ENCODE measurements at regions not wholly inside any gene's neighbourhood (a gene's known extent, or its start where the extent isn't known, plus 50 kb on each side); places are given as distances from the start of the nearest gene placed in this dataset.

DNA sequence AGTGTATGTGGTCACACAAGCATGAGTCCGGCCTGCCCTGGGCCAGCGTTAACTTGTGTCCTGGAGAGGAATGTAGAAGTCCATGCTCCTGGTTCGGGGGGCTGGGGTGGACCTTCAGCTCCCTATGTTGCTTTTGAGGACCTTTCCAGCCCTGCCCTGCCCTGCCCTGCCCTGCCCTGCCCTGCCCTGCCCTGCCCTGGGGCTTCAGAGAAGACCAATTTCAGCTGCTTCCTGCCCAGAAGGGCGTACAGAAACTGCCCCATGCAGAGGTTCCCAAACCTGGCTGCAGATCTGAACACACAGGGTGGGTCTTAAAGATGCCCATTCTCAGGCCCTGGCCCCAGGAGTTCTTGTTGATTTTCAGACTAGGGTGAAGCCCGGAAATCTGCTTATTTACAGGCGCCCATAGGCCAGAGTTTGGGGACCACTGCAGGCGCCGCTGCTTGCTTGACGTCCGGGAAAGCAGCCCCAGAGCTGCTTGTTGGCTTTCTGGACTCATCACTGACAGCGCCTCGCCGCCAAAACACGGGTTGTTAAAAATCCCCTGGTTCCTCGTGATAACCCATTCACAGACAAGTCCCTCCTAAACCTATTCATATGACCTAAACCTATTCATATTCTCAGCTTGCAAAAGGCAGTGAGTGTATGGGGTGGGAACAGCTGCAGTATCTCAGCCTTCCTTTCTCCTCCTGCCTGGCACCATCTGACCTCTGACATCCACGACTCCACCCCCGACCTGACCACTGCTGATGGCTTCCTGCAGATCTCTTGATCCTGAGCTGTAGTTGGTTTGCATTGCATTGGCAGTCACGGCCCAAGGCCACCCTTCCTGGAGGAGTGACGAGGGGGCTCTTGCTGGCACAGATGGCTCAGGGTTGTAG lies 198.3 kb downstream of the GLI2 start:
- H2AFZ ChIP-seq (ENCODE audit: insufficient read depth, low read depth, low read length, poor library complexity, severe bottlenecking): no peak overlapping the region
- Mint-ChIP-seq H3K4me3 (no peak overlapping the region), H3K27me3 (peaks cover 3% of the 10 kb centered on the region), H3K4me1 (no peaks in the 10 kb centered on the region), H3K9me3 (ENCODE audit: insufficient read depth) (peaks cover 2% of the 10 kb centered on the region), H3K27ac (no peak overlapping the region)
- H3K36me3 ChIP-seq (replicated peaks in 1 of 2; ENCODE audit: control extremely low read depth in 1 of 2, control insufficient read depth in 1 of 2, extremely low read depth in 1 of 2, insufficient read depth in 2 of 2, low read length in 1 of 2): no peaks in the 10 kb centered on the region
- TF ChIP-seq EZH2 (IDR thresholded peaks at IDR 0.05; ENCODE audit: borderline replicate concordance, insufficient read depth, low read depth, low read length, poor library complexity, severe bottlenecking): no peak
- TF ChIP-seq, protein P1, sequence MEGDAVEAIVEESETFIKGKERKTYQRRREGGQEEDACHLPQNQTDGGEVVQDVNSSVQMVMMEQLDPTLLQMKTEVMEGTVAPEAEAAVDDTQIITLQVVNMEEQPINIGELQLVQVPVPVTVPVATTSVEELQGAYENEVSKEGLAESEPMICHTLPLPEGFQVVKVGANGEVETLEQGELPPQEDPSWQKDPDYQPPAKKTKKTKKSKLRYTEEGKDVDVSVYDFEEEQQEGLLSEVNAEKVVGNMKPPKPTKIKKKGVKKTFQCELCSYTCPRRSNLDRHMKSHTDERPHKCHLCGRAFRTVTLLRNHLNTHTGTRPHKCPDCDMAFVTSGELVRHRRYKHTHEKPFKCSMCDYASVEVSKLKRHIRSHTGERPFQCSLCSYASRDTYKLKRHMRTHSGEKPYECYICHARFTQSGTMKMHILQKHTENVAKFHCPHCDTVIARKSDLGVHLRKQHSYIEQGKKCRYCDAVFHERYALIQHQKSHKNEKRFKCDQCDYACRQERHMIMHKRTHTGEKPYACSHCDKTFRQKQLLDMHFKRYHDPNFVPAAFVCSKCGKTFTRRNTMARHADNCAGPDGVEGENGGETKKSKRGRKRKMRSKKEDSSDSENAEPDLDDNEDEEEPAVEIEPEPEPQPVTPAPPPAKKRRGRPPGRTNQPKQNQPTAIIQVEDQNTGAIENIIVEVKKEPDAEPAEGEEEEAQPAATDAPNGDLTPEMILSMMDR (IDR thresholded peaks at IDR 0.05): no peak
- no peak overlapping the region for H3K4me3 ChIP-seq (ENCODE audit: control extremely low read depth in 1 of 5, extremely low read depth in 1 of 5, insufficient read depth in 1 of 5, low read depth in 2 of 5, low read length in 4 of 5)
- no peak for DNase-seq
- peaks cover 0 to 14% (median 0%) of the 10 kb centered on the region in 3 donors for H3K9me3 ChIP-seq (ENCODE audit: control extremely low read depth in 1 of 3, control insufficient read depth in 2 of 3, insufficient read depth in 1 of 3, low read length in 2 of 3)
- ChIA-PET POLR2A (no interaction called here), CTCF (no interaction called here)
- no peaks in the 10 kb centered on the region for H4K20me1 ChIP-seq (ENCODE audit: control insufficient read depth, insufficient read depth, low read length, poor library complexity, severe bottlenecking)
- H3K9ac ChIP-seq (ENCODE audit: low read length): no peak overlapping the region
- H3K27me3 ChIP-seq (replicated peaks in 1 of 4; ENCODE audit: control extremely low read depth in 1 of 4, control insufficient read depth in 3 of 4, insufficient read depth in 4 of 4, low read length in 3 of 4): no peaks in the 10 kb centered on the region
- H3K27ac ChIP-seq (ENCODE audit: low read length in 2 of 2): no peak overlapping the region
- 86% methylated on average over 18 of the region's 19 CpGs for WGBS (ENCODE audit: insufficient coverage)
- no peak for ATAC-seq (ENCODE audit: low read depth)
- no peak overlapping the region for H3K4me2 ChIP-seq (replicated peaks; ENCODE audit: low read depth, low read length, poor library complexity, severe bottlenecking)
- no peaks in the 10 kb centered on the region for H3K4me1 ChIP-seq (ENCODE audit: control insufficient read depth in 2 of 2, insufficient read depth in 2 of 2, low read length in 2 of 2)
- intact Hi-C loops (cut with micrococcal nuclease): no loop called here
- no peaks in the 10 kb centered on the region for H3K79me2 ChIP-seq (ENCODE audit: control insufficient read depth, insufficient read depth, low read length)

DNA sequence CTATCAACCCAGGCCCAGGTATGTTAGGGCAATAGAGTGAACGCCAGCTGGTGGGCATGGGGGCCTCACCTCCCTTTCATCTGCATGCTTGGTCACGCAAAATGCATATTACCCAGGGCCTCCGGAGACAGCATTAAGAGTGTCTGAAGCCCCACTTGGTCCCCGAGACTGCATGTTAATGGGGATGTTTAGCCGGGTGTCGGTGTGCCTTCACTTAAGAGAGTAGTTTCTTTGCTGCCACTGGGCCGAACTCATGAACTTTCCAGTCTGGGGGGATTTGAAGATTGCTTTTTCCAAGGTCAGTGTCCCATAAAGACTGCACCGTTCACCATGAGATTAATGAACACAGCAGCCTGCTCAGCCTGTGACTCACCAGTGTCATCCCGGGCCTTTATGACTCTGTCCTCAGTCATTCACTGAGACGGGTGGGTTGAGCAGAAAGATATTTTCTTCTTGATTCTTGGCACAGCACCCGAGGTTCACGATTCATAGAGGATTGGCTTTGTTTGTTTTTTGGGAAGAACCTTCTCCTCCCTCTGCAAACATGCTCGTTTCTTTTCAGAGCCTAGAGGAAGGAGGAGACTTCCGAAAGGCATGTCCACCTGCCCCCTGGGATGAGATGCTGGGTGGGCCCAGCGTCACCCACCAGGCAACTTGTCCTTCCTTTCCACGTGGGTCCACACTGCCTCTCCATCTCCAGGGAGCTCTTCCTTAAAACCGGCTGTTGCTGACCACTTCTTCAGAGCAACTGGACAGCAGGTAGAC lies 199.1 kb downstream of the GLI2 start:
- H3K9ac ChIP-seq (ENCODE audit: low read length): no peak overlapping the region
- peaks cover 0 to 11% (median 0%) of the 10 kb centered on the region in 3 donors for H3K9me3 ChIP-seq (ENCODE audit: control extremely low read depth in 1 of 3, control insufficient read depth in 2 of 3, insufficient read depth in 1 of 3, low read length in 2 of 3)
- no peaks in the 10 kb centered on the region for H3K27me3 ChIP-seq (replicated peaks in 1 of 4; ENCODE audit: control extremely low read depth in 1 of 4, control insufficient read depth in 3 of 4, insufficient read depth in 4 of 4, low read length in 3 of 4)
- no peaks in the 10 kb centered on the region for H4K20me1 ChIP-seq (ENCODE audit: control insufficient read depth, insufficient read depth, low read length, poor library complexity, severe bottlenecking)
- WGBS (ENCODE audit: insufficient coverage): 95% methylated on average over 13 of the region's 17 CpGs
- Mint-ChIP-seq H3K4me3 (no peak overlapping the region), H3K27me3 (peaks cover 3% of the 10 kb centered on the region), H3K27ac (no peak overlapping the region), H3K4me1 (no peaks in the 10 kb centered on the region), H3K9me3 (ENCODE audit: insufficient read depth) (peaks cover 2% of the 10 kb centered on the region)
- ATAC-seq (ENCODE audit: low read depth) (no peak), DNase-seq (no peak)
- POLR2A ChIA-PET: no interaction called here
- CTCF ChIA-PET: no interaction called here
- no peak overlapping the region for H3K4me2 ChIP-seq (replicated peaks; ENCODE audit: low read depth, low read length, poor library complexity, severe bottlenecking)
- H3K36me3 ChIP-seq (replicated peaks in 1 of 2; ENCODE audit: control extremely low read depth in 1 of 2, control insufficient read depth in 1 of 2, extremely low read depth in 1 of 2, insufficient read depth in 2 of 2, low read length in 1 of 2): no peaks in the 10 kb centered on the region
- intact Hi-C loops (cut with micrococcal nuclease): no loop called here
- TF ChIP-seq, protein P1 (IDR thresholded peaks at IDR 0.05): no peak
- TF ChIP-seq EZH2 (IDR thresholded peaks at IDR 0.05; ENCODE audit: borderline replicate concordance, insufficient read depth, low read depth, low read length, poor library complexity, severe bottlenecking): no peak
- no peak overlapping the region for H3K27ac ChIP-seq (ENCODE audit: low read length in 2 of 2)
- H3K4me3 ChIP-seq (ENCODE audit: control extremely low read depth in 1 of 5, extremely low read depth in 1 of 5, insufficient read depth in 1 of 5, low read depth in 2 of 5, low read length in 4 of 5): no peak overlapping the region
- no peak overlapping the region for H2AFZ ChIP-seq (ENCODE audit: insufficient read depth, low read depth, low read length, poor library complexity, severe bottlenecking)
- no peaks in the 10 kb centered on the region for H3K4me1 ChIP-seq (ENCODE audit: control insufficient read depth in 2 of 2, insufficient read depth in 2 of 2, low read length in 2 of 2)
- no peaks in the 10 kb centered on the region for H3K79me2 ChIP-seq (ENCODE audit: control insufficient read depth, insufficient read depth, low read length)

All from B cell (primary cell).